ENCODE measurements at regions not wholly inside any gene's neighbourhood (a gene's known extent, or its start where the extent isn't known, plus 50 kb on each side); places are given as distances from the start of the nearest gene placed in this dataset.
"Not testable (repeated sequence)": the region's sequence is repeated elsewhere in the genome, so short reads cannot be mapped to it uniquely, and the experiment has no call there.

GRCh38 chr10:109663122-109663521 is 260.2 kb downstream of the XPNPEP1 start:
- no peak overlapping the region for H3K27ac ChIP-seq (ENCODE audit: insufficient read depth, low read length)
- no peak overlapping the region for H2BK15ac ChIP-seq (ENCODE audit: low read depth, low read length)
- H2BK120ac ChIP-seq (ENCODE audit: low read depth, low read length) = no peak overlapping the region
- H4K20me1 ChIP-seq (ENCODE audit: insufficient read depth, low read length) = no peaks in the 10 kb centered on the region
- no peak overlapping the region for H3K23ac ChIP-seq (ENCODE audit: low read depth, low read length)
- H3K18ac ChIP-seq (ENCODE audit: low read depth, low read length) = no peak overlapping the region
- CTCF ChIA-PET = no interaction called here
- H3K4me2 ChIP-seq (ENCODE audit: low read depth, low read length) = no peak overlapping the region
- H2BK5ac ChIP-seq (ENCODE audit: low read depth, low read length, poor library complexity, severe bottlenecking) = no peak overlapping the region
- dilution Hi-C loops (cut with HindIII; ENCODE audit: low sequenced_read_pairs, unreplicated experiment) (no loop called here), in situ Hi-C loops (cut with MboI; ENCODE audit: low sequenced_read_pairs) (no loop called here), intact Hi-C loops (cut with micrococcal nuclease) (no loop called here)
- H2AK5ac ChIP-seq (ENCODE audit: low read depth, low read length) = no peak overlapping the region
- no peaks in the 10 kb centered on the region for H3K79me1 ChIP-seq (ENCODE audit: low read depth in 1 of 2, low read length in 2 of 2)
- POLR2A ChIA-PET (ENCODE audit: unreplicated experiment) = no interaction called here
- no peaks in the 10 kb centered on the region for H3K36me3 ChIP-seq (ENCODE audit: control insufficient read depth, insufficient read depth, low read length)
- BruUV-seq (replicated peaks) = no TSS peak
- H2AK9ac ChIP-seq (replicated peaks; ENCODE audit: low read depth, low read length, poor library complexity) = no peak overlapping the region
- no peak overlapping the region for H3K4me3 ChIP-seq (ENCODE audit: insufficient read depth, low read depth, low read length)
- H2BK20ac ChIP-seq (ENCODE audit: low read depth, low read length) = no peak overlapping the region
- ATAC-seq (ENCODE audit: low read depth) (no peak), DNase-seq (no peak)
- H3K14ac ChIP-seq (replicated peaks; ENCODE audit: low read depth, low read length) = no peak overlapping the region
- H4K5ac ChIP-seq (ENCODE audit: low read depth, low read length) = no peak overlapping the region
- peaks cover 17% of the 10 kb centered on the region for H3K9me3 ChIP-seq (ENCODE audit: control insufficient read depth, insufficient read depth, low read length)
- no peaks in the 10 kb centered on the region for H3K27me3 ChIP-seq (ENCODE audit: control insufficient read depth, insufficient read depth, low read length)
- no peak overlapping the region for H3K56ac ChIP-seq (ENCODE audit: extremely low read depth, insufficient read depth, low read length)
- no peak overlapping the region for H3K9ac ChIP-seq (ENCODE audit: low read depth, low read length)
- H3K4ac ChIP-seq (ENCODE audit: low read depth, low read length) = no peak overlapping the region
- no peak overlapping the region for H4K8ac ChIP-seq (ENCODE audit: low read depth in 2 of 2, low read length in 2 of 2)
- H4K91ac ChIP-seq (ENCODE audit: insufficient read depth, low read depth, low read length) = no peak overlapping the region
- 39% methylated on average over 4 of the region's 6 CpGs; no CpG with 5 or more reads in 1 of the 2 experiments for WGBS, 2 experiments (ENCODE audit: extremely low coverage in 2 of 2, insufficient read length in 1 of 2)
- TF ChIP-seq RAD21 (IDR thresholded peaks at IDR 0.05; ENCODE audit: low read length) = no peak
- no peak for TF ChIP-seq CHD1 (IDR thresholded peaks at IDR 0.05; ENCODE audit: low read depth, low read length)
- TF ChIP-seq CEBPB (IDR thresholded peaks at IDR 0.05; ENCODE audit: low read depth, low read length) = no peak
- TF ChIP-seq USF2 (IDR thresholded peaks at IDR 0.05; ENCODE audit: low read depth, low read length) = no peak
- no peak for TF ChIP-seq FOS (IDR thresholded peaks at IDR 0.05; ENCODE audit: low read depth, low read length)
- no peak for TF ChIP-seq MAZ (IDR thresholded peaks at IDR 0.05; ENCODE audit: borderline replicate concordance, low read depth, low read length)
- TF ChIP-seq POLR2A (IDR thresholded peaks at IDR 0.05; ENCODE audit: low read depth, low read length) = no peak
- no peak for TF ChIP-seq BHLHE40 (IDR thresholded peaks at IDR 0.05; ENCODE audit: low read depth, low read length)
- H3K9me1 ChIP-seq (ENCODE audit: insufficient read depth, low read length) = no peaks in the 10 kb centered on the region
- H2AFZ ChIP-seq (replicated peaks; ENCODE audit: low read length, poor library complexity) = no peak overlapping the region
- H3K4me1 ChIP-seq (ENCODE audit: control insufficient read depth, insufficient read depth, low read length) = no peaks in the 10 kb centered on the region

DNA sequence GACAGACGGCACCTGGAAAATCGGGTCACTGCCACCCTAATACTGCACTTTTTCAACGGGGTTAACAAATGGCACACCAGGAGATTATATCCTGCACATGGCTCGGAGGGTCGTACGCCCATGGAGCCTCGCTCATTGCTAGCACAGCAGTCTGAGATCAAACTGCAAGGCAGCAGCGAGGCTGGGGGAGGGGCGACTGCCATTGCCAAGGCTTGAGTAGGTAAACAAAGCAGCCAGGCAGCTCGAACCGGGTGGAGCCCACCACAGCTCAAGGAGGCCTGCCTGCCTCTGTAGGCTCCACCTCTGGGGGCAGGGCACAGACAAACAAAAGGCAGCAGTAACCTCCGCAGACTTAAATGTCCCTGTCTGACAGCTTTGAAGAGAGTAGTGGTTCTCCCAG is 270.7 kb downstream of the XPNPEP1 start:
- H3K56ac ChIP-seq (ENCODE audit: extremely low read depth, insufficient read depth, low read length); H3K14ac ChIP-seq (replicated peaks; ENCODE audit: low read depth, low read length); H2AFZ ChIP-seq (replicated peaks; ENCODE audit: low read length, poor library complexity); H3K4me3 ChIP-seq (ENCODE audit: insufficient read depth, low read depth, low read length); H3K4me1 ChIP-seq (ENCODE audit: control insufficient read depth, insufficient read depth, low read length); H2BK20ac ChIP-seq (ENCODE audit: low read depth, low read length); dilution Hi-C loops (cut with HindIII; ENCODE audit: low sequenced_read_pairs, unreplicated experiment); H4K8ac ChIP-seq (ENCODE audit: low read depth in 2 of 2, low read length in 2 of 2); H3K4ac ChIP-seq (ENCODE audit: low read depth, low read length); H3K27ac ChIP-seq (ENCODE audit: insufficient read depth, low read length); H3K36me3 ChIP-seq (ENCODE audit: control insufficient read depth, insufficient read depth, low read length); H3K27me3 ChIP-seq (ENCODE audit: control insufficient read depth, insufficient read depth, low read length); H2AK9ac ChIP-seq (replicated peaks; ENCODE audit: low read depth, low read length, poor library complexity); H2BK15ac ChIP-seq (ENCODE audit: low read depth, low read length); H3K9me3 ChIP-seq (ENCODE audit: control insufficient read depth, insufficient read depth, low read length); H3K9me1 ChIP-seq (ENCODE audit: insufficient read depth, low read length); POLR2A ChIA-PET (ENCODE audit: unreplicated experiment); intact Hi-C loops (cut with micrococcal nuclease); ATAC-seq (ENCODE audit: low read depth); H4K91ac ChIP-seq (ENCODE audit: insufficient read depth, low read depth, low read length); H3K79me1 ChIP-seq (ENCODE audit: low read depth in 1 of 2, low read length in 2 of 2); in situ Hi-C loops (cut with MboI; ENCODE audit: low sequenced_read_pairs); H3K4me2 ChIP-seq (ENCODE audit: low read depth, low read length); H2BK120ac ChIP-seq (ENCODE audit: low read depth, low read length); H4K20me1 ChIP-seq (ENCODE audit: insufficient read depth, low read length); H2AK5ac ChIP-seq (ENCODE audit: low read depth, low read length); H4K5ac ChIP-seq (ENCODE audit: low read depth, low read length); DNase-seq; H3K18ac ChIP-seq (ENCODE audit: low read depth, low read length); BruUV-seq (replicated peaks); H3K9ac ChIP-seq (ENCODE audit: low read depth, low read length); H3K23ac ChIP-seq (ENCODE audit: low read depth, low read length); H2BK5ac ChIP-seq (ENCODE audit: low read depth, low read length, poor library complexity, severe bottlenecking): not testable (repeated sequence)
- WGBS, 2 experiments (ENCODE audit: extremely low coverage in 2 of 2, insufficient read length in 1 of 2) = 61% methylated on average over 6 of the region's 12 CpGs; no CpG with 5 or more reads in 1 of the 2 experiments
- CTCF ChIA-PET = interaction anchor here (0.6 kb wide), 1 partner anchor 1533 kb away, joined by 4 read pairs; no protein-coding TSS in a partner anchor

Data from IMR-90 (cell line).